NCI-H524 (cell line): ENCODE measurements at regions not wholly inside any gene's neighbourhood (a gene's known extent, or its start where the extent isn't known, plus 50 kb on each side); places are given as distances from the start of the nearest gene placed in this dataset.
A peak's percentile ranks its signal among the peaks of the same experiment; 100 is the strongest.
"Not testable (repeated sequence)": the region's sequence is repeated elsewhere in the genome, so short reads cannot be mapped to it uniquely, and the experiment has no call there.

ENCODE experiments used
- DNase-seq, 2 experiments: peaks; one replicate each; lab custom pipeline; 2025; lab: John Stamatoyannopoulos, UW

- DNase-seq: peak in 1 of 2 experiments; percentile 23
These were observed 96.9 kb upstream of the RMP24 start for GRCh38 chr18:35875566-35875965.

GRCh38 chr18:35876243-35876642 is 96.2 kb upstream of the RMP24 start:
- DNase-seq: peak; percentile 58 to 86

- no peak for DNase-seq
These were observed 91.6 kb upstream of the RMP24 start for GRCh38 chr18:35880788-35881455.

- no peak for DNase-seq
These were observed 84.2 kb upstream of the RMP24 start for GRCh38 chr18:35888329-35888728.

- no peak for DNase-seq
These were observed 82.8 kb upstream of the RMP24 start for GRCh38 chr18:35889677-35890076.

- DNase-seq: no peak
These were observed 82.2 kb upstream of the RMP24 start for GRCh38 chr18:35890323-35890722.

GRCh38 chr18:35892118-35892517 is 80.4 kb upstream of the RMP24 start:
- no peak for DNase-seq

GRCh38 chr18:35897481-35897880 is 75.0 kb upstream of the RMP24 start:
- not testable (repeated sequence) for DNase-seq

GRCh38 chr18:35904389-35905037 is 68.0 kb upstream of the RMP24 start:
- DNase-seq: no peak

- no peak for DNase-seq
These were observed 67.0 kb upstream of the RMP24 start for GRCh38 chr18:35905436-35905835.

- not testable (repeated sequence) for DNase-seq
These were observed 66.2 kb upstream of the RMP24 start for GRCh38 chr18:35906291-35906690.

- no peak for DNase-seq
These were observed 62.2 kb upstream of the RMP24 start for GRCh38 chr18:35910327-35910726.

- DNase-seq: no peak
These were observed 60.1 kb upstream of the RMP24 start for GRCh38 chr18:35912332-35912731.

GRCh38 chr18:35915056-35915455 is 57.4 kb upstream of the RMP24 start:
- no peak for DNase-seq

- DNase-seq: no peak
These were observed 55.4 kb upstream of the RMP24 start for GRCh38 chr18:35917043-35917442.

GRCh38 chr18:35918564-35918963 is 53.9 kb upstream of the RMP24 start:
- no peak for DNase-seq

GRCh38 chr18:35919179-35919578 is 53.3 kb upstream of the RMP24 start:
- DNase-seq: no peak

- DNase-seq: no peak
These were observed 51.9 kb upstream of the RMP24 start for GRCh38 chr18:35920623-35921022.
